ENCODE measurements at regions not wholly inside any gene's neighbourhood (a gene's known extent, or its start where the extent isn't known, plus 50 kb on each side); places are given as distances from the start of the nearest gene placed in this dataset.

DNA sequence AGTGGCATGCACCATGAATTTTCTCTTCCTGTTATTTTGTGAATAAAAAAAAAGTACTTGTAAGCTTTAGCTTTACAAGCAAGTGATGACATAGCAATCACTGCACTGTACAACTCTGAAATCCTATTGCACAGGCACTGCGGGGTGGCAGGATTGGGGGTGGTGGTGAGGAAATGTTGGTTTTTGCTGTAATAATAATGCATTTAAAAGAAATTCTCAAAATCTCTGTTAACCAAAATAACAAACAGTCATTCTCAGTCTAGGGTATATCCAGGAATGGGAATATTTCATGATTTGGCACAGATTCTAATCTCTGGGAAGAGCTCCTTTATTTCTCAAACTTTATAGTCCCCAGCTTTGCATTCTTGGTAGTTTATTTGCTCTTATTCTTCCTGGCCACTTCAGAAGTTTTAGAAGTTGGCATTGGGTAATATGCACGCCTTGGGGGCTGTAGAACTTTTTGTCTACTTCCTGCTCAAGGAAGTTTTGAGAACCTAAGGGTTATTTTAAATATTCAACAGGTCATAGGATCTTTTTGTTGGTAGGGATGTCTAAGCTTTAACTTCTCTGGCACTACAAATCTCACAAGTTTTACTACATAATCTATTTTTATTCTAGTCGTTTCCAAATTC lies 353.0 kb upstream of the KLF12 start:
- no peak overlapping the region for H3K4me3 ChIP-seq (ENCODE audit: low read length)
- TF ChIP-seq CTCF (IDR thresholded peaks at IDR 0.05; ENCODE audit: insufficient read depth, low read depth, low read length, missing control alignments): no peak
- no peak for DNase-seq (ENCODE audit: low read depth)

DNA sequence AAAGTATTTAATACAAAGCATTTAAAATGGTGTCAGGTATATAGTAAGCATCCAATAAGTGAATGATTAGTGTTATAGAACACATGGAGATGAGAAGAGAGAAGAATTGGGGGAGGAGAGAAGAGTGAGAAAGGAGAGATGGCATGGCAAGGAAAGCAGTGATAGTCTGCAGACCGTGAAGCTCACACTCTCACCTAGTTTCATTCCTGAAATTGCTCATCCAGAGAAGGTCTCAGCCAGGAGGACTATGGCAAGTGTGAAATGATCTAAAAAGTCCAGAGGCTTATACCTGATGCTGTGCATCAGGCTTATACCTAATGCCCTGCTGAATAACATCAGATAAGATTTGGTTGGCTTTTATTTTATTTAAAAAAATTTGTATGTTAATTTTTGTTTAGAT lies 351.6 kb upstream of the KLF12 start:
- no peak for TF ChIP-seq CTCF (IDR thresholded peaks at IDR 0.05; ENCODE audit: insufficient read depth, low read depth, low read length, missing control alignments)
- no peak for DNase-seq (ENCODE audit: low read depth)
- no peak overlapping the region for H3K4me3 ChIP-seq (ENCODE audit: low read length)

DNA sequence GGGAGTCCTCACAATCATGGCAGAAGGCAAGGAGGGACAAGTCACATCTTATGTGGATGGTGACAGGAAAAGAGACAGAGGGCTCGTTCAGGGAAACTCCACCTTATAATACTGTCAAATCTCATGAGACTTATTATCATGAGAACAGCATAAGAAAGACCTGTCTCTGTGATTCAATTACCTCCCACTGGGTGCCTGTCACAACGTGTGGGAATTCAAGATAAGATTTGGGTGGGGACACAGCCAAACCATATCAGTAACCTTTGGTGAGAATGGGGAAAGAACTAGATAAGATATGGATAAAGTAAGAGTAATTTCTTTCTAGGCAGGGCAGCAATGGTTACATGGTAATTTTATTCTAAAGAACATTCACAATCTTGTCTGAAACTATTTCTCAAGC lies 344.9 kb upstream of the KLF12 start:
- DNase-seq (ENCODE audit: low read depth): no peak
- no peak overlapping the region for H3K4me3 ChIP-seq (ENCODE audit: low read length)
- TF ChIP-seq CTCF (IDR thresholded peaks at IDR 0.05; ENCODE audit: insufficient read depth, low read depth, low read length, missing control alignments): no peak

- DNase-seq (ENCODE audit: low read depth): no peak
- H3K4me3 ChIP-seq (ENCODE audit: low read length): no peak overlapping the region
- TF ChIP-seq CTCF (IDR thresholded peaks at IDR 0.05; ENCODE audit: insufficient read depth, low read depth, low read length, missing control alignments): no peak
These were observed 342.6 kb upstream of the KLF12 start for GRCh38 chr13:74476788-74477187.

GRCh38 chr13:74476365-74476764 lies 342.2 kb upstream of the KLF12 start:
- H3K4me3 ChIP-seq (ENCODE audit: low read length): no peak overlapping the region
- no peak for TF ChIP-seq CTCF (IDR thresholded peaks at IDR 0.05; ENCODE audit: insufficient read depth, low read depth, low read length, missing control alignments)
- DNase-seq (ENCODE audit: low read depth): no peak

DNA sequence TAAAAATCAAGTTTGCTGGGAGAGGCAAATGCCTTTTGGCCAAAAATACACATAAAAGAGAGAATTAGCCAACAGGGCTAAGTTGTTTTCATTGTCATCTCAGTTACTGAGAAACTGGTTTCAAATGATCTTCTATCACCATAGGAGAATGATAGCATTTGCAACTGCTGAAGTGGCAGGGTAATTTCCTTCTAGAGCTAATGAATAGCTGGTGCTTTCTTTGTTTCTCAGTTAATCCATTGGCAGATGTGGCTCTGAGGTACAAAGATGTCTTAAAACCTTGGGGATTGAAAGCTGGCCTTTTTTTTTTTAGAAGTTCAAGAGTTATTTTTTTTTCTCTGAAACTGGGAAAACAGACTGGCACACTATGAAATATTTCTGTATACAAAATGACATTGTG lies 332.7 kb upstream of the KLF12 start:
- DNase-seq (ENCODE audit: low read depth): no peak

More for the DNA sequence above, 332.7 kb upstream of the KLF12 start:
- no peak for TF ChIP-seq CTCF (IDR thresholded peaks at IDR 0.05; ENCODE audit: insufficient read depth, low read depth, low read length, missing control alignments)
- H3K4me3 ChIP-seq (ENCODE audit: low read length): no peak overlapping the region
